Ovary (tissue), 7 donors: ENCODE measurements at regions not wholly inside any gene's neighbourhood (a gene's known extent, or its start where the extent isn't known, plus 50 kb on each side); places are given as distances from the start of the nearest gene placed in this dataset.

Experiments used
- DNase-seq, 5 donors: peaks; one replicate each; pipeline ENCODE4 v3.0.0-alpha.2; 2019 to 2020
- H3K27ac ChIP-seq, 2 donors: fragments of 200-600 bp; one replicate each; pipeline versions ENCODE4 v1.5.1 to v1.8.0; 2019 to 2022
- H3K27me3 ChIP-seq: fragments of 200-600 bp; one replicate; pipeline ENCODE4 v1.8.0; 2022
- H3K36me3 ChIP-seq: fragments of 200-600 bp; sonication (generic); one replicate; pipeline ENCODE4 v1.5.1; 2019
- H3K4me1 ChIP-seq: one replicate; pipeline ENCODE4 v1.8.1; 2013; ENCODE audit warnings: mild to moderate bottlenecking, moderate library complexity; ENCODE audit not compliant: insufficient read depth
- H3K4me3 ChIP-seq: fragments of 200-600 bp; sonication (generic); one replicate; pipeline ENCODE4 v1.5.1; 2017
- H3K9me3 ChIP-seq, 2 donors: fragments of 200-600 bp in 1 of 2; sonication (generic) in 1 of 2; one replicate each; pipeline versions ENCODE4 v1.5.1 to v1.8.1; 2013 to 2019; ENCODE audit warnings: mild to moderate bottlenecking in 1 of 2, moderate library complexity in 1 of 2
- CTCF ChIP-seq, 3 donors: fragments of 450-650 bp in 2 of 3; fragments of 200-600 bp in 1 of 3; IDR thresholded peaks; one replicate each; pipeline versions ENCODE4 v1.5.1 to v1.8.0; 2016 to 2022; ENCODE audit warnings: antibody characterized with exemption in 3 of 3, mild to moderate bottlenecking in 1 of 3
- EP300 ChIP-seq: sonication (generic); formaldehyde crosslinking; IDR thresholded peaks from one replicate; pipeline ENCODE4 v1.6.1; 2017; ENCODE audit warnings: antibody characterized with exemption
- POLR2A ChIP-seq: fragments of 450-650 bp; IDR thresholded peaks from one replicate; pipeline ENCODE4 v1.6.1; 2017; ENCODE audit warnings: antibody characterized with exemption, mild to moderate bottlenecking, moderate library complexity
- WGBS, 3 donors: extraction: QIAGEN DNeasy Blood & Tissue Kit in 1 of 3; methylation state at CpG; one replicate each; pipeline versions ENCODE4 v1.1.5 to v1.1.7; 2013 to 2017; 5-methylcytosine and 5-hydroxymethylcytosine counted together
- intact Hi-C, 4 donors: fragments of 100-400 bp; cut with DNase I; formaldehyde crosslinking; loops; one replicate each; pipeline versions ENCODE4 v1.11.0 to v1.15.1; 2022 to 2023
- donor health status: DM: no; HTN: no; CAD: no; lungs with moderate emphysema.
- donor health status: DM: no; HTN: no; CAD: no.
- donor health status: Bipolar disorder and iron deficiency.
- donor health status: DM: no; HTN: no; CAD: no.
- donor health status: DM: yes; HTN: yes; CAD: no.

- 74 to 86% (median 79%) methylated on average over 4 of the region's 4 CpGs for WGBS, 3 donors
Observed at GRCh38 chr11:119560961-119561360, 138.0 kb upstream of the THY1 start.

GRCh38 chr11:119560291-119560690, 137.3 kb upstream of the THY1 start:
- H3K4me1 ChIP-seq = no peaks in the 10 kb centered on the region
- DNase-seq = no peak
- no peak overlapping the region for H3K27ac ChIP-seq
- no peak overlapping the region for H3K4me3 ChIP-seq
- H3K27me3 ChIP-seq = no peaks in the 10 kb centered on the region
- no peak for TF ChIP-seq CTCF (IDR thresholded peaks at IDR 0.05)
- no peak for TF ChIP-seq POLR2A
- TF ChIP-seq EP300 = no peak
- H3K9me3 ChIP-seq = no peaks in the 10 kb centered on the region
- no peaks in the 10 kb centered on the region for H3K36me3 ChIP-seq
- intact Hi-C loops = no loop called here
- 54 to 56% (median 54%) methylated on average over 6 of the region's 6 CpGs for WGBS, 3 donors

More at GRCh38 chr11:119560961-119561360, 138.0 kb upstream of the THY1 start:
- no peaks in the 10 kb centered on the region for H3K27me3 ChIP-seq
- H3K27ac ChIP-seq = no peak overlapping the region
- DNase-seq = no peak
- intact Hi-C loops = no loop called here
- TF ChIP-seq EP300 = no peak
- H3K36me3 ChIP-seq = no peaks in the 10 kb centered on the region
- H3K4me1 ChIP-seq = no peaks in the 10 kb centered on the region
- H3K4me3 ChIP-seq = no peak overlapping the region
- H3K9me3 ChIP-seq = no peaks in the 10 kb centered on the region

GRCh38 chr11:119552106-119552485, 129.1 kb upstream of the THY1 start:
- H3K9me3 ChIP-seq = peaks cover 0 to 3% of the 10 kb centered on the region in 2 donors
- H3K4me3 ChIP-seq = no peak overlapping the region
- no peak overlapping the region for H3K27ac ChIP-seq
- H3K27me3 ChIP-seq = no peaks in the 10 kb centered on the region
- intact Hi-C loops = no loop called here
- H3K4me1 ChIP-seq = no peaks in the 10 kb centered on the region
- TF ChIP-seq POLR2A (no peak), EP300 (no peak), CTCF (IDR thresholded peaks at IDR 0.05) (no peak)
- no peak for DNase-seq
- no peaks in the 10 kb centered on the region for H3K36me3 ChIP-seq

GRCh38 chr11:119551420-119552105, 128.6 kb upstream of the THY1 start:
- WGBS, 3 donors = 51 to 57% (median 53%) methylated on average over 5 of the region's 5 CpGs
- DNase-seq = no peak
- no peak overlapping the region for H3K27ac ChIP-seq
- intact Hi-C loops = no loop called here
- no peak overlapping the region for H3K4me3 ChIP-seq
- TF ChIP-seq CTCF (IDR thresholded peaks at IDR 0.05) (no peak), EP300 (no peak), POLR2A (no peak)
- H3K9me3 ChIP-seq = peaks cover 0 to 3% of the 10 kb centered on the region in 2 donors
- no peaks in the 10 kb centered on the region for H3K4me1 ChIP-seq
- no peaks in the 10 kb centered on the region for H3K27me3 ChIP-seq
- H3K36me3 ChIP-seq = no peaks in the 10 kb centered on the region

GRCh38 chr11:119550053-119550752, 127.2 kb upstream of the THY1 start:
- Histone ChIP-seq H3K4me3 (no peak overlapping the region), H3K4me1 (no peaks in the 10 kb centered on the region), H3K36me3 (no peaks in the 10 kb centered on the region), H3K27ac (no peak overlapping the region), H3K9me3 (peaks cover 0 to 3% of the 10 kb centered on the region in 2 donors), H3K27me3 (no peaks in the 10 kb centered on the region)
- no peak for DNase-seq
- TF ChIP-seq POLR2A = no peak
- intact Hi-C loops = no loop called here
- WGBS, 3 donors = 33 to 50% (median 35%) methylated on average over 2 of the region's 2 CpGs
